Natural killer cell treated with Interleukin-12 subunit alpha and Interleukin-12 subunit beta and Interleukin-15 and Interleukin-18, amount 100 ng/mL, for 72 hours (primary cell): ENCODE measurements at regions not wholly inside any gene's neighbourhood (a gene's known extent, or its start where the extent isn't known, plus 50 kb on each side); places are given as distances from the start of the nearest gene placed in this dataset.
"Not testable (repeated sequence)": the region's sequence is repeated elsewhere in the genome, so short reads cannot be mapped to it uniquely, and the experiment has no call there.

Experiments used
- ATAC-seq, 2 donors: fragments of 150-1000 bp; cut with Tn5 transposase in 1 of 2; sonication (Bioruptor Pico), chemical (Tn5 transposase) in 1 of 2; 2 replicates each; pipeline ENCODE4 v1.10.0; 2021
- DNase-seq: peaks from one replicate; pipeline ENCODE4 v3.0.0; 2022; ENCODE audit warnings: low spot score
- H3K27ac Mint-ChIP-seq, 2 donors: 1 replicate in 1 of 2; 2 replicates in 1 of 2; pipeline ENCODE4 v1.8.0; 2022; ENCODE audit warnings: mixed read lengths in 2 of 2, mild to moderate bottlenecking in 1 of 2, moderate library complexity in 1 of 2
- H3K27me3 Mint-ChIP-seq, 2 donors: 1 replicate in 1 of 2; 2 replicates in 1 of 2; pipeline ENCODE4 v1.8.0; 2022; ENCODE audit warnings: mixed read lengths in 2 of 2
- H3K36me3 Mint-ChIP-seq: one replicate; pipeline ENCODE4 v1.8.0; 2022; ENCODE audit warnings: mixed read lengths
- H3K4me1 Mint-ChIP-seq, 2 donors: 1 replicate in 1 of 2; 2 replicates in 1 of 2; pipeline ENCODE4 v1.8.0; 2022; ENCODE audit warnings: low read depth in 2 of 2, mixed read lengths in 2 of 2, mild to moderate bottlenecking in 1 of 2
- H3K4me3 Mint-ChIP-seq: one replicate; pipeline ENCODE4 v1.8.0; 2022; ENCODE audit warnings: mixed read lengths
- H3K9me3 Mint-ChIP-seq: 2 replicates; pipeline ENCODE4 v1.8.0; 2022; ENCODE audit warnings: mixed read lengths

GRCh38 chr14:106528717-106529116 is 1002.3 kb downstream of the TMEM121 start:
- ATAC-seq (no peak), DNase-seq (no peak)
- Mint-ChIP-seq H3K27me3 (peaks cover 15 to 16% of the 10 kb centered on the region in 2 donors), H3K4me1 (peaks cover 3 to 4% of the 10 kb centered on the region in 2 donors), H3K27ac (no peak overlapping the region), H3K9me3 (no peaks in the 10 kb centered on the region), H3K36me3 (no peaks in the 10 kb centered on the region), H3K4me3 (no peak overlapping the region)

- Mint-ChIP-seq H3K4me3 (peak overlapping the region; percentile 7), H3K27me3 (peaks cover 15 to 28% of the 10 kb centered on the region in 2 donors), H3K4me1 (peaks cover 3 to 4% of the 10 kb centered on the region in 2 donors), H3K36me3 (no peaks in the 10 kb centered on the region), H3K27ac (no peak overlapping the region), H3K9me3 (no peaks in the 10 kb centered on the region)
- ATAC-seq (peak in 1 of 2 donors; percentile 79), DNase-seq (no peak)
These were observed 1003.6 kb downstream of the TMEM121 start for GRCh38 chr14:106530031-106530422.

GRCh38 chr14:106530423-106531107 is 1004.2 kb downstream of the TMEM121 start:
- H3K27me3 Mint-ChIP-seq, result peaks cover 12 to 33% of the 10 kb centered on the region in 2 donors
- no peaks in the 10 kb centered on the region for H3K9me3 Mint-ChIP-seq
- H3K27ac Mint-ChIP-seq, result no peak overlapping the region
- no peak overlapping the region for H3K4me3 Mint-ChIP-seq
- ATAC-seq, result peak; percentile 82 to 86
- no peaks in the 10 kb centered on the region for H3K36me3 Mint-ChIP-seq
- DNase-seq, result no peak
- H3K4me1 Mint-ChIP-seq, result peaks cover 3 to 4% of the 10 kb centered on the region in 2 donors

GRCh38 chr14:106537597-106537996 is 1011.2 kb downstream of the TMEM121 start:
- H3K4me1 Mint-ChIP-seq, DNase-seq, ATAC-seq, H3K27ac Mint-ChIP-seq, H3K9me3 Mint-ChIP-seq, H3K36me3 Mint-ChIP-seq, H3K4me3 Mint-ChIP-seq: not testable (repeated sequence)
- H3K27me3 Mint-ChIP-seq, result peaks cover 25 to 61% of the 10 kb centered on the region in 2 donors

- no peaks in the 10 kb centered on the region for H3K9me3 Mint-ChIP-seq
- DNase-seq (no peak), ATAC-seq (no peak)
- H3K36me3 Mint-ChIP-seq, result no peaks in the 10 kb centered on the region
- peaks cover 25 to 61% of the 10 kb centered on the region in 2 donors for H3K27me3 Mint-ChIP-seq
- H3K27ac Mint-ChIP-seq, result no peak overlapping the region
- no peaks in the 10 kb centered on the region for H3K4me1 Mint-ChIP-seq
- H3K4me3 Mint-ChIP-seq, result no peak overlapping the region
These were observed 1011.8 kb downstream of the TMEM121 start for GRCh38 chr14:106538201-106538600.

GRCh38 chr14:106547735-106548434 is 1021.5 kb downstream of the TMEM121 start:
- Mint-ChIP-seq H3K4me1 (peaks cover 3 to 17% of the 10 kb centered on the region in 2 donors), H3K4me3 (peak overlapping the region; percentile 49), H3K9me3 (no peaks in the 10 kb centered on the region), H3K36me3 (peaks cover 4% of the 10 kb centered on the region), H3K27me3 (peaks cover 14 to 22% of the 10 kb centered on the region in 2 donors), H3K27ac (peak overlapping the region; percentile 15 to 54)
- DNase-seq (no peak), ATAC-seq (peak; percentile 40 to 85)

- H3K4me3 Mint-ChIP-seq, result no peak overlapping the region
- peaks cover 3 to 17% of the 10 kb centered on the region in 2 donors for H3K4me1 Mint-ChIP-seq
- no peaks in the 10 kb centered on the region for H3K9me3 Mint-ChIP-seq
- H3K36me3 Mint-ChIP-seq, result peaks cover 4% of the 10 kb centered on the region
- DNase-seq, result no peak
- peaks cover 8 to 17% of the 10 kb centered on the region in 2 donors for H3K27me3 Mint-ChIP-seq
- H3K27ac Mint-ChIP-seq, result no peak overlapping the region
- ATAC-seq, result no peak
These were observed 1022.7 kb downstream of the TMEM121 start for GRCh38 chr14:106549064-106549463.

- H3K27ac Mint-ChIP-seq, result no peak overlapping the region
- ATAC-seq (peak in 1 of 2 donors; percentile 15), DNase-seq (no peak)
- H3K4me3 Mint-ChIP-seq, result no peak overlapping the region
- H3K27me3 Mint-ChIP-seq, result peaks cover 15 to 17% of the 10 kb centered on the region in 2 donors
- peaks cover 4% of the 10 kb centered on the region for H3K36me3 Mint-ChIP-seq
- peaks cover 3 to 17% of the 10 kb centered on the region in 2 donors for H3K4me1 Mint-ChIP-seq
- H3K9me3 Mint-ChIP-seq, result no peaks in the 10 kb centered on the region
These were observed 1024.9 kb downstream of the TMEM121 start for GRCh38 chr14:106551265-106551664.

- H3K27me3 Mint-ChIP-seq, result peaks cover 11% of the 10 kb centered on the region in 2 donors
- H3K27ac Mint-ChIP-seq, result not testable (repeated sequence)
These were observed 1029.8 kb downstream of the TMEM121 start for GRCh38 chr14:106556211-106556610.

GRCh38 chr14:106556665-106557289 is 1030.4 kb downstream of the TMEM121 start:
- peak; percentile 57 to 70 for ATAC-seq
- H3K9me3 Mint-ChIP-seq, result no peaks in the 10 kb centered on the region
- H3K36me3 Mint-ChIP-seq, result no peaks in the 10 kb centered on the region
- H3K27ac Mint-ChIP-seq, result no peak overlapping the region
- H3K4me1 Mint-ChIP-seq, result no peaks in the 10 kb centered on the region
- H3K27me3 Mint-ChIP-seq, result peaks cover 11% of the 10 kb centered on the region in 2 donors
- H3K4me3 Mint-ChIP-seq, result no peak overlapping the region
- DNase-seq, result peak; percentile 77

More at GRCh38 chr14:106556211-106556610, 1029.8 kb downstream of the TMEM121 start:
- not testable (repeated sequence) for H3K9me3 Mint-ChIP-seq, DNase-seq, H3K4me3 Mint-ChIP-seq, H3K4me1 Mint-ChIP-seq, H3K36me3 Mint-ChIP-seq, ATAC-seq

GRCh38 chr14:106562451-106562850 is 1036.1 kb downstream of the TMEM121 start:
- Mint-ChIP-seq H3K4me3 (no peak overlapping the region), H3K9me3 (no peaks in the 10 kb centered on the region), H3K4me1 (peaks cover 3 to 5% of the 10 kb centered on the region in 2 donors), H3K36me3 (no peaks in the 10 kb centered on the region), H3K27me3 (peaks cover 30 to 41% of the 10 kb centered on the region in 2 donors), H3K27ac (peak overlapping the region in 1 of 2 donors; percentile 21)
- ATAC-seq (no peak), DNase-seq (no peak)

GRCh38 chr14:106564058-106564643 is 1037.8 kb downstream of the TMEM121 start:
- DNase-seq (no peak), ATAC-seq (no peak)
- Mint-ChIP-seq H3K27me3 (peaks cover 30 to 38% of the 10 kb centered on the region in 2 donors), H3K9me3 (no peaks in the 10 kb centered on the region), H3K4me1 (peaks cover 3 to 5% of the 10 kb centered on the region in 2 donors), H3K4me3 (no peak overlapping the region), H3K27ac (no peak overlapping the region), H3K36me3 (no peaks in the 10 kb centered on the region)

GRCh38 chr14:106578481-106578880 is 1052.1 kb downstream of the TMEM121 start:
- no peaks in the 10 kb centered on the region for H3K4me1 Mint-ChIP-seq
- DNase-seq (no peak), ATAC-seq (peak in 1 of 2 donors; percentile 9)
- no peaks in the 10 kb centered on the region for H3K9me3 Mint-ChIP-seq
- H3K4me3 Mint-ChIP-seq, result no peak overlapping the region
- H3K27me3 Mint-ChIP-seq, result peaks cover 16 to 23% of the 10 kb centered on the region in 2 donors
- no peaks in the 10 kb centered on the region for H3K36me3 Mint-ChIP-seq
- H3K27ac Mint-ChIP-seq, result no peak overlapping the region
